Cardiac fibroblast (primary cell): ENCODE measurements at regions not wholly inside any gene's neighbourhood (a gene's known extent, or its start where the extent isn't known, plus 50 kb on each side); places are given as distances from the start of the nearest gene placed in this dataset.
A peak's percentile ranks its signal among the peaks of the same experiment; 100 is the strongest.
"Not testable (repeated sequence)": the region's sequence is repeated elsewhere in the genome, so short reads cannot be mapped to it uniquely, and the experiment has no call there.

Experiments used
- DNase-seq, 2 donors: peaks; one replicate each; pipeline versions ENCODE4 v3.0.0 to v3.0.0-alpha.2; 2010; ENCODE audit warnings: low read depth in 2 of 2
- H3K4me3 ChIP-seq, 2 donors: replicated peaks in 1 of 2; 1 replicate in 1 of 2; 2 replicates in 1 of 2; pipeline ENCODE4 v1.5.1; 2011; ENCODE audit warnings: low read depth in 2 of 2, low read length in 2 of 2, mild to moderate bottlenecking in 2 of 2, moderate library complexity in 1 of 2
- TF ChIP-seq, protein P1 (sequence below): IDR thresholded peaks from one replicate; pipeline ENCODE4 v1.5.1; 2011; ENCODE audit warnings: low read depth, mild to moderate bottlenecking, low read length, inconsistent platforms

DNA sequence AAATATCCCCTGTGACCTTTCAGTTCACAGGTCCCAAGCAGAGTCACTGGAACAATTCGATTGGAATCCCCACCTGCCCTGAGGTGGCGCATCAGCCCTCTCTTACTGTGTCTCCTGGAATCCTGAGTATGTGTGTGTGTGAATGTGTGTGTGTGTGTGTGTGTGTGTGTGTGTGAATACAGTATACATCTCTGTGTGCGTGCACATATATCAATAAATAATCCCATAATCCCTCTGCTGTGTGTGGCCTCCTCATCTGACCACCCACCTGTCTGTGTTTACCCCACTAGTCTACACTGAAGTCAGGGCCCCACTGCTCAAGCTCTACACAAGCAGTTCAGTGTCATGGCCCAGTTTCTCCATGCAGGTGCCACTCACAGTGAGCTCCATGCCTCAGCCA is 187.4 kb downstream of the ERCC6L2 start:
- H3K4me3 ChIP-seq, result no peak overlapping the region
- TF ChIP-seq, protein P1, sequence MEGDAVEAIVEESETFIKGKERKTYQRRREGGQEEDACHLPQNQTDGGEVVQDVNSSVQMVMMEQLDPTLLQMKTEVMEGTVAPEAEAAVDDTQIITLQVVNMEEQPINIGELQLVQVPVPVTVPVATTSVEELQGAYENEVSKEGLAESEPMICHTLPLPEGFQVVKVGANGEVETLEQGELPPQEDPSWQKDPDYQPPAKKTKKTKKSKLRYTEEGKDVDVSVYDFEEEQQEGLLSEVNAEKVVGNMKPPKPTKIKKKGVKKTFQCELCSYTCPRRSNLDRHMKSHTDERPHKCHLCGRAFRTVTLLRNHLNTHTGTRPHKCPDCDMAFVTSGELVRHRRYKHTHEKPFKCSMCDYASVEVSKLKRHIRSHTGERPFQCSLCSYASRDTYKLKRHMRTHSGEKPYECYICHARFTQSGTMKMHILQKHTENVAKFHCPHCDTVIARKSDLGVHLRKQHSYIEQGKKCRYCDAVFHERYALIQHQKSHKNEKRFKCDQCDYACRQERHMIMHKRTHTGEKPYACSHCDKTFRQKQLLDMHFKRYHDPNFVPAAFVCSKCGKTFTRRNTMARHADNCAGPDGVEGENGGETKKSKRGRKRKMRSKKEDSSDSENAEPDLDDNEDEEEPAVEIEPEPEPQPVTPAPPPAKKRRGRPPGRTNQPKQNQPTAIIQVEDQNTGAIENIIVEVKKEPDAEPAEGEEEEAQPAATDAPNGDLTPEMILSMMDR, result no peak
- no peak for DNase-seq

DNA sequence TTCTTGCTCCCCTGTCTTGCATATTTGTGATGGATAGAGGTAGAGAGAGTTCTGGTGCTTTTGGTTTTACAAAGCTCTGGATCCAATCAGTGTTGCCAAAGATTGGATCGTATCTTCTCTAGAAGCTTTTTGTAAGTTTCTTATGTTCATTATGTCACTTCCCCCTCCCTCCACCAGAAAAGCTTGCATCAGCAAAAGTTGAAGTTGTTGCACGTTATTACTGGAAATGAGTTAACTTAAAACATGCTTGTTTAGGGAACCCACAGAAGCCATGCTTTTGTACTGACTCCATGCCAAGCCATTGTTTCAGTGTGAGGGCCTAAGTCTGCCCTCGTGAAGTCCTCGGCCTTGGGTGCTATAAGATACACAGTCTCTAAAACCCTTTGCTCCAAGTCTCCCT is 186.5 kb downstream of the ERCC6L2 start:
- TF ChIP-seq, protein P1, result no peak
- no peak overlapping the region for H3K4me3 ChIP-seq
- peak; percentile 12 to 60 for DNase-seq

DNA sequence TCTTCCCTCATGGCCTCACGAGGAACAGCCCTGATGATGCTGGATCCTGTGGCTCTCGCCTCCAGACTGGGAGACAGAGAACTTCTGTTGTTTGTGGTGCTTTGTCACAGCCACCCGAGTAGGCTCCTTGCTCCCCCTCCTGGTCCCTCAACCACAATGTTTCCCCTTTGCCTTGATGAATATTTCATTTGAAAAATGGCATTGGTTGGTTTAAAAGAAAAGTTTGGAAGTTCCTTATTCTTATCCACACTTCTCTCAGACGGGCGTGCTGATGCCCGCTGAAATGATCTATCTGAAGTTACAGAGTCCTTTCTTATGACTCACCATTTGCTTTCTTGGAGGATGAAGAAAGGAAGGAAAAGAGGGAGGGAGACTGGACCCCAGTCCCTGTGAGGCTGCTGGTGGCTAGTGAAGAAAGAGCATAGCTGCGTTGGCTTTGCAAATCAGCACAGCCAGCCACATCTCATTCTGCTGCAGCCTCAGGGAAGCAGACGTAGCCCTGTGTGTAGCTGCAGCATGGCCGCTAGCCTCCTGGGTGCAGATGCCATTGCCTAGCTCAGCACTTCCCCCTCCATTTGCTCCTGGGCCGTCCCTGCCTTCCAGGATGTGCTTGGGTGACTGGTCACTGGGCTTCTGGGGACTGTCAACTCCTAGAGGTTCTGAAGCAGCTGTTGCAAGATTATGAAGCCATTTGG is 185.9 kb downstream of the ERCC6L2 start:
- TF ChIP-seq, protein P1, result peak; percentile 59
- peak; percentile 59 to 75 for DNase-seq
- no peak overlapping the region for H3K4me3 ChIP-seq

DNA sequence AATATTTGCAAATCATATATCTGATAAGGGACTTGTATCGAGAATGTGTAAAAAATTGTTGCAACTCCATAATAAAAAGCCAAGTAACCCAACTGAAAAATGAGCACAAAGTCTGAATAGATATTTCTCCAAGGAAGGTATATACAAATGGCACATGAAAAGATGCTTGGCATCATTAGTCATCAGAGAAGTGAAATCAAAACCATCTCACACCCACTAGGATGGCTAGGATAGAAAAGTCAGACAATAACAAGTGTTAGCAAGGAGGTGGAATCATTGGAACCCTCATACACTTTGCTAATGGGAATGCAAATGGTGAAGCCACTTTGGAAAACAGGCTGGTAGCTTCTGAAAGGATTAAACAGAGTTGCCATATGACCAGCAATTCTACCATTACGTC is 182.7 kb downstream of the ERCC6L2 start:
- no peak for DNase-seq
- TF ChIP-seq, protein P1, result no peak
- no peak overlapping the region for H3K4me3 ChIP-seq

DNA sequence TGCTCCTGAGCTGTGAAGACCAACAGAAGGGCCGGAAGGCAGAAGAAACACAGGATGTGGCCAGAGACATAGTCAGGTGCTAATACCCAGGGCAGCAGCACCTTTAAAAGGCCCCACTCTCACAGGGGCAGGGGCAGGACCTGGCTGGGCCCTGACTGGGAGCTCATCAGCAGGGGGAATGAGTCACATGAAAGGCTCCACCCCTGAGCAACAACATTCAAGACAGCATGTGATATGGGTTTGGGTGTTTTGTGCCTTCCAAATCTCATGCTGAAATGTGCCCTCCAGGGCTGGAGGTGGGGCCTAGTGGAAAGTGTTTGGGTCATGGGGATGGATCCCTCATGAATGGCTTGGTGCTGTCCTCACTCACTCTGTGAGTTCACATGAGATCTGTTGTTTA is 181.7 kb downstream of the ERCC6L2 start:
- DNase-seq, result peak in 1 of 2 donors; percentile 9
- no peak overlapping the region for H3K4me3 ChIP-seq
- TF ChIP-seq, protein P1, result no peak

DNA sequence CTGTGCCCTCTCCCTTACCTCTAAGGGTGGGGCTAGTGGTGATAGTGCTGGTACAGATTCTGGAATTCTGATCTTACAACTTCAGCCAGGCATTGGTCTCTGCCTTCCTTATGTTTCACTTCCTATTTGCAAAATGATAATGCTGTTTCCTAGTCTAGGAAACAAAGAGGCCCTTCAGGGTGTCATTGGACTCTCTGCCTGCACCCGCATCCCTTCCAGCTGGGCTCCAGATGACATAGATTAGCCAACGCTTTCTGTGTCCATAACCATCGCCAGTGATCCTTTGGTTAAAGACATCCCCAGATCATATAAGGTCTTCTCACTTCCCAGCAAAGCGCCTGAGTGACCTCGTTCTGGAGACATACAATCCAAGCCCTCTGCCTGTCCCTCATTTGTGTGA is 180.7 kb downstream of the ERCC6L2 start:
- TF ChIP-seq, protein P1, result no peak
- DNase-seq, result no peak
- H3K4me3 ChIP-seq, result no peak overlapping the region

DNA sequence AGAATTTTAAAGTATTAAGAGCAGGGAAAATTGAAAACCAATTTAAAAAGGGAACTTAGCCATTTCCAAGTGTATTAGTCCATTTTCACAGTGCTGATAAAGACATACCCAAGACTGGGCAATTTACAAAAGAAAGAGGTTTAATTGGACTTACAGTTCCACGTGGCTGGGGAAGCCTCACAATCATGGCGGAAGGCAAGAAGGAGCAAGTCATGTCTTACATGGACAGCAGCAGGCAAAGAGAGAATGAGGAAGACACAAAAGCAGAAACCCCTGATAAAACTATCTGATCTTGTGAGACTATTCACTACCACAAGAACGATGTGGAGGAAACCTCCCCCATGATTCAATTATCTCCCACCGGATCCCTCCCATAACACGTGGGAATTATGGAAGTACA is 178.8 kb downstream of the ERCC6L2 start:
- not testable (repeated sequence) for DNase-seq, H3K4me3 ChIP-seq
